Trophoblast cell (in vitro differentiated cells and primary cell): ENCODE measurements at regions not wholly inside any gene's neighbourhood (a gene's known extent, or its start where the extent isn't known, plus 50 kb on each side); places are given as distances from the start of the nearest gene placed in this dataset.

ENCODE experiments used
- DNase-seq, 2 donors: peaks; one replicate each; pipeline ENCODE4 v3.0.0-alpha.2; 2016
- H2AFZ ChIP-seq: 2 replicates; pipeline ENCODE4 v1.6.1; 2013; ENCODE audit warnings: low read length, moderate library complexity, mild to moderate bottlenecking; ENCODE audit not compliant: insufficient read depth, poor library complexity
- H2AK5ac ChIP-seq: 2 replicates; pipeline ENCODE4 v1.6.1; 2013; ENCODE audit warnings: mild to moderate bottlenecking, low read length
- H2BK120ac ChIP-seq: 2 replicates; pipeline ENCODE4 v1.6.1; 2013; ENCODE audit warnings: low read length, mild to moderate bottlenecking, moderate library complexity; ENCODE audit not compliant: insufficient read depth, poor library complexity
- H2BK12ac ChIP-seq: 2 replicates; pipeline ENCODE4 v1.6.1; 2013; ENCODE audit warnings: mild to moderate bottlenecking, low read length, moderate library complexity
- H2BK5ac ChIP-seq: 2 replicates; pipeline ENCODE4 v1.6.1; 2013; ENCODE audit warnings: low read length, low read depth, moderate library complexity, mild to moderate bottlenecking; ENCODE audit not compliant: poor library complexity
- H3K14ac ChIP-seq: 2 replicates; pipeline ENCODE4 v1.6.1; 2013; ENCODE audit warnings: mild to moderate bottlenecking, low read length
- H3K18ac ChIP-seq: 2 replicates; pipeline ENCODE4 v1.6.1; 2013; ENCODE audit warnings: mild to moderate bottlenecking, low read length
- H3K23ac ChIP-seq: 2 replicates; pipeline ENCODE4 v1.6.1; 2013; ENCODE audit warnings: low read length
- H3K27ac ChIP-seq: 2 replicates; pipeline ENCODE4 v1.5.1; 2013; ENCODE audit warnings: low read depth, mild to moderate bottlenecking, inconsistent platforms, low read length, moderate library complexity
- H3K27me3 ChIP-seq: 2 replicates; pipeline ENCODE4 v1.6.1; 2013; ENCODE audit warnings: inconsistent platforms, mild to moderate bottlenecking, low read length, moderate library complexity; ENCODE audit not compliant: insufficient read depth
- H3K36me3 ChIP-seq, 2 experiments: 1 replicate in 1 of 2; 2 replicates in 1 of 2; pipeline ENCODE4 v1.6.1; 2013; ENCODE audit warnings: low read length in 2 of 2, mild to moderate bottlenecking in 2 of 2, moderate library complexity in 1 of 2; ENCODE audit not compliant: insufficient read depth in 2 of 2, control insufficient read depth in 1 of 2
- H3K4ac ChIP-seq: 2 replicates; pipeline ENCODE4 v1.6.1; 2013; ENCODE audit warnings: low read depth, mild to moderate bottlenecking, low read length, moderate library complexity
- H3K4me1 ChIP-seq, 2 experiments: 1 replicate in 1 of 2; 2 replicates in 1 of 2; pipeline ENCODE4 v1.6.1; 2013; ENCODE audit warnings: low read length in 2 of 2, mild to moderate bottlenecking in 2 of 2, moderate library complexity in 1 of 2; ENCODE audit not compliant: insufficient read depth in 2 of 2, control insufficient read depth in 1 of 2
- H3K4me2 ChIP-seq: 2 replicates; pipeline ENCODE4 v1.6.1; 2013; ENCODE audit warnings: inconsistent platforms, mild to moderate bottlenecking, low read length, moderate library complexity
- H3K4me3 ChIP-seq: 2 replicates; pipeline ENCODE4 v1.5.1; 2013; ENCODE audit warnings: mild to moderate bottlenecking, low read depth, low read length, inconsistent platforms
- H3K79me1 ChIP-seq: one replicate; pipeline ENCODE4 v1.6.1; 2013; ENCODE audit warnings: low read length
- H3K79me2 ChIP-seq: 2 replicates; pipeline ENCODE4 v1.6.1; 2013; ENCODE audit warnings: low read length, mild to moderate bottlenecking; ENCODE audit not compliant: control insufficient read depth, insufficient read depth, poor library complexity
- H3K9ac ChIP-seq: 2 replicates; pipeline ENCODE4 v1.6.1; 2013; ENCODE audit warnings: mild to moderate bottlenecking, low read length
- H3K9me3 ChIP-seq: 2 replicates; pipeline ENCODE4 v1.6.1; 2013; ENCODE audit warnings: low read depth, mild to moderate bottlenecking, control low read depth, inconsistent platforms, low read length; ENCODE audit not compliant: insufficient read depth
- H4K12ac ChIP-seq: 2 replicates; pipeline ENCODE4 v1.6.1; 2013; ENCODE audit warnings: low read depth, mild to moderate bottlenecking, low read length, moderate library complexity
- H4K8ac ChIP-seq: 2 replicates; pipeline ENCODE4 v1.6.1; 2013; ENCODE audit warnings: low read depth, mild to moderate bottlenecking, low read length, moderate library complexity
- H4K91ac ChIP-seq: one replicate; pipeline ENCODE4 v1.6.1; 2013; ENCODE audit warnings: low read depth, mild to moderate bottlenecking, low read length, moderate library complexity
- WGBS: extraction: QIAGEN DNeasy Blood & Tissue Kit; methylation state at CpG from one replicate; pipeline ENCODE4 v1.1.7; 2013; ENCODE audit warnings: missing lambda C conversion rate; ENCODE audit not compliant: insufficient read length, insufficient coverage; ENCODE audit errors: extremely low coverage; 5-methylcytosine and 5-hydroxymethylcytosine counted together

DNA sequence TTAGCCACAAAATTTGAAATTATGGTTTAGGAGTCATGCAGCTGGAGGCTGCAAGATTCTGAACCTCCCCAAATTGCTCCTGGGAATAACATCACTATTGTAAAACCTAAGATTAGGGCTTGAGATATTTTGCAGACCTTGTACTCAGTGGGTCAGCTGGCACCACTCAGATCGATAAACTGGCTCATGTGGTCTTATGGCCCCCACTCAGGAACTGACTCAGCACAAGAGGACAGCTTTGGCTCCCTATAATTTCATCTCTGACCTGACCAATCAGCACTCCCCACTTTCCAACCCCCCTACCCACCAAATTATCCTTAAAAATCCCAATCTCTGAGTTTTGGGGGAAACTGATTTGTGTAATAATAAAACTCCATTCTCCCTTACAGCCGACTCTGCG, 161.6 kb downstream of the BRMS1L start:
- H2BK12ac ChIP-seq = no peak overlapping the region
- WGBS = no CpG with 5 or more reads among the region's 3 CpGs
- H3K27ac ChIP-seq = no peak overlapping the region
- DNase-seq = no peak
- no peak overlapping the region for H4K8ac ChIP-seq
- H3K79me2 ChIP-seq = no peaks in the 10 kb centered on the region
- no peak overlapping the region for H3K4ac ChIP-seq
- H3K9ac ChIP-seq = no peak overlapping the region
- no peak overlapping the region for H3K4me3 ChIP-seq
- no peaks in the 10 kb centered on the region for H3K9me3 ChIP-seq
- no peak overlapping the region for H3K23ac ChIP-seq
- no peak overlapping the region for H3K14ac ChIP-seq
- no peak overlapping the region for H2BK120ac ChIP-seq
- no peak overlapping the region for H4K91ac ChIP-seq
- H3K79me1 ChIP-seq = no peaks in the 10 kb centered on the region
- H4K12ac ChIP-seq = no peak overlapping the region
- H3K36me3 ChIP-seq = no peaks in the 10 kb centered on the region
- no peak overlapping the region for H2AFZ ChIP-seq
- no peak overlapping the region for H2AK5ac ChIP-seq
- H3K4me1 ChIP-seq = no peaks in the 10 kb centered on the region
- no peak overlapping the region for H3K18ac ChIP-seq
- H2BK5ac ChIP-seq = no peak overlapping the region
- H3K4me2 ChIP-seq = no peak overlapping the region
- H3K27me3 ChIP-seq = no peaks in the 10 kb centered on the region

DNA sequence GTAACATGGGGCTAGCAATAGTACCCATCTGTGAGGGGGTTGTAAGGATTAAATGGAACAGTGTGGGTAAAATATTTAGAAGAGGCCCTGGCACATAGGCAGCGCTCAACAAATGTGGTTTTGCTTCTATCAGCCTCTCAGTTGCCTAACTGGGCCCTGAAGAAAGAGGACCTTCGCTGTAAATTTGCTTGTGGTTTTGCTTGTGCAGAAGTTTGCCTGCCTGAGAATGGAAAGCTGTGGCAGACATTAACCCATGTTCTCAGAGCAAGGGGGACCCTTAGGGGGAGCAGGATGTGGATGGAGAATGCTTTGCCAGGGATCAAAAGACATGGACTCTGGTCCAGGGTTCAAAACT, 160.1 kb downstream of the BRMS1L start:
- no peaks in the 10 kb centered on the region for H3K9me3 ChIP-seq
- H3K4me2 ChIP-seq = no peak overlapping the region
- no peak overlapping the region for H3K14ac ChIP-seq
- H4K12ac ChIP-seq = no peak overlapping the region
- no peaks in the 10 kb centered on the region for H3K4me1 ChIP-seq
- H3K79me2 ChIP-seq = no peaks in the 10 kb centered on the region
- H3K79me1 ChIP-seq = no peaks in the 10 kb centered on the region
- H3K18ac ChIP-seq = no peak overlapping the region
- no peak for DNase-seq
- H3K27me3 ChIP-seq = no peaks in the 10 kb centered on the region
- no peak overlapping the region for H3K9ac ChIP-seq
- H3K4me3 ChIP-seq = no peak overlapping the region
- WGBS = no CpG with 5 or more reads among the region's 2 CpGs
- H3K4ac ChIP-seq = no peak overlapping the region
- H3K36me3 ChIP-seq = no peaks in the 10 kb centered on the region
- H2BK12ac ChIP-seq = no peak overlapping the region
- H4K8ac ChIP-seq = no peak overlapping the region
- no peak overlapping the region for H2BK120ac ChIP-seq
- H3K23ac ChIP-seq = no peak overlapping the region
- no peak overlapping the region for H4K91ac ChIP-seq
- no peak overlapping the region for H2AFZ ChIP-seq
- H2AK5ac ChIP-seq = no peak overlapping the region
- no peak overlapping the region for H2BK5ac ChIP-seq
- H3K27ac ChIP-seq = no peak overlapping the region

DNA sequence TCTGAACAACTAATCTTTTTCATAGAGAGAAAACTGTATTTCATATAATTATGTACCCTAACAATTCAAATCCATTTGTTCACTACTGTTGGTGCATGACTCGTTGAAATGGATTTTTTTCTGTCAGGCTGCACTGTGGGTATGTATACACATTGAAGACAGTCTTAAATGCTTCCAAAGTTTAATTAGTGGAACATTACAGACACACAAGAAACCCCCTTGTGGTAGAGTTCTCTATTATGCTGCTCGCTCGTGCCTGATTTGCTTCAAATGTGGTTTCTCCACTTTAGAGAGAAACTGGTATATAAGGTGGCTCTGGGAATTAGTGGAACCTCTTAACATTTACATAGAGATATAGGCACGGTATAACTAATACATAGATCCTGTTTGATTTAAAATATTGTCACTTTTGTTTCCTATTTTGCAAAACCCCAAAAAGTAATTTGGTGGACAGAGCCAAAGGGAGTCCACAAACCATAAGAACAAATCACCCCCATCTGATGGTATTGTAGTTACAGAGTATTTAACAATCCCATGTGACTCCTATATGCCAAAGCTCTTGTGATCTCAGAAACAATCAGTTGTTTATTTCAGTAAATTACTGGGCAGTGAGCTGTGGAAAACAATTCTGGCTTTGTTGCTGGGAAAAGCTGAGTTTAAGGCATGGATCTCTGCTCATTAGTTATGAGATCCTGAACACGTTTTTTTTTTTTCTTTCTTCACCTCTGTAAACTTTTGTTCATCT, 159.5 kb downstream of the BRMS1L start:
- H3K9ac ChIP-seq = no peak overlapping the region
- H3K14ac ChIP-seq = no peak overlapping the region
- H3K27me3 ChIP-seq = no peaks in the 10 kb centered on the region
- H4K91ac ChIP-seq = no peak overlapping the region
- H2BK12ac ChIP-seq = no peak overlapping the region
- no peak overlapping the region for H4K8ac ChIP-seq
- no peak overlapping the region for H3K4me3 ChIP-seq
- no peaks in the 10 kb centered on the region for H3K79me1 ChIP-seq
- no peak overlapping the region for H3K23ac ChIP-seq
- no peak overlapping the region for H2AK5ac ChIP-seq
- no peaks in the 10 kb centered on the region for H3K9me3 ChIP-seq
- H2BK5ac ChIP-seq = no peak overlapping the region
- no peak overlapping the region for H2AFZ ChIP-seq
- H2BK120ac ChIP-seq = no peak overlapping the region
- H3K4me1 ChIP-seq = no peaks in the 10 kb centered on the region
- H3K4me2 ChIP-seq = no peak overlapping the region
- no peak for DNase-seq
- no peak overlapping the region for H4K12ac ChIP-seq
- no CpG with 5 or more reads among the region's 5 CpGs for WGBS
- no peak overlapping the region for H3K4ac ChIP-seq
- no peaks in the 10 kb centered on the region for H3K36me3 ChIP-seq
- no peak overlapping the region for H3K27ac ChIP-seq
- H3K18ac ChIP-seq = no peak overlapping the region
- no peaks in the 10 kb centered on the region for H3K79me2 ChIP-seq

DNA sequence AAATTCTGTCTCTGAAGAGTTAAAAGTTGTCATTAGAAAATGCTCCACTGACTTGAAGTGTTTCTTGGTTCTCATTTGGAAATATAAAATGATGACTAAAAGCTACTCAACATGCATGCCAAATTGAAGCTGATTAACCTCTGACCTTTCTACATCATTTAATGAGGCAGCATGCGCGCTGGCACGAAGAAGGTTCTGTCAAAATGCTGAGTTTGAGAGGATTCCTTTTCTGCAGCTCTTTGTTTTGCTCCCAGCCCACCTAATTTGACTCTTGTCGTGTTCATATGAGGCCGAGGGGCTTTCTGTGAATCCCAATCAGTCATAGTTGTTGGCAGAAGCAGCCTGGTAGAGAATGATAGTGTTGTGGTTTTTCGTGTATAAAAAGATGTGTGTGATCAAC, 153.4 kb downstream of the BRMS1L start:
- no peak overlapping the region for H3K4me3 ChIP-seq
- H2BK5ac ChIP-seq = no peak overlapping the region
- H3K4me1 ChIP-seq = no peaks in the 10 kb centered on the region
- no peak overlapping the region for H3K14ac ChIP-seq
- no peak overlapping the region for H3K18ac ChIP-seq
- H4K91ac ChIP-seq = no peak overlapping the region
- no peak overlapping the region for H2AK5ac ChIP-seq
- H3K27me3 ChIP-seq = no peaks in the 10 kb centered on the region
- H3K9me3 ChIP-seq = no peaks in the 10 kb centered on the region
- no peak overlapping the region for H2AFZ ChIP-seq
- H3K36me3 ChIP-seq = no peaks in the 10 kb centered on the region
- H3K27ac ChIP-seq = no peak overlapping the region
- H3K23ac ChIP-seq = no peak overlapping the region
- no peak overlapping the region for H2BK120ac ChIP-seq
- H3K4me2 ChIP-seq = no peak overlapping the region
- H4K12ac ChIP-seq = no peak overlapping the region
- H3K4ac ChIP-seq = no peak overlapping the region
- no peak for DNase-seq
- H4K8ac ChIP-seq = no peak overlapping the region
- H2BK12ac ChIP-seq = no peak overlapping the region
- no CpG with 5 or more reads among the region's 6 CpGs for WGBS
- H3K79me2 ChIP-seq = no peaks in the 10 kb centered on the region
- H3K9ac ChIP-seq = no peak overlapping the region
- no peaks in the 10 kb centered on the region for H3K79me1 ChIP-seq
